ENCODE measurements at regions not wholly inside any gene's neighbourhood (a gene's known extent, or its start where the extent isn't known, plus 50 kb on each side); places are given as distances from the start of the nearest gene placed in this dataset.
A peak's percentile ranks its signal among the peaks of the same experiment; 100 is the strongest.

- DNase-seq: no peak
Measured at GRCh38 chr1:168920456-168921094, 185.9 kb upstream of the ATP1B1 start.

DNA sequence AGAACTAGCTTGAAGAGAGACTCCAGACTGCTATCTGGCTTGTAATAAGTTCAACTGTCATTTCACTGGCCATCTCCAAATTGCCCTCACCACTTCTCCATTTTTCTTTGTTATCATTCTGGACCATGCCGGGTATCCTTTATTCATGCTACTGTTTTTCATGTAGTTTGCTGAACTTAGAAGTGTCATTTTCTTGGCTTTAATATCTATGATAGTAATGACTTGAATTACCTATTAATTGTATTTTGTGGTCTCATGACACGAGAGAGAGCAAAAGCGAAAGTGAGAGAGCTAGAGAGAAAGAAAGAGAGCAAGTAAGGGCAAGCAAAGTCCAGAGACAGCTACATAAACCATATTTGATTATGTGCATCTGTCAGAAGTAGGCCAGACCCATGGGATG is 184.9 kb upstream of the ATP1B1 start:
- DNase-seq: no peak

GRCh38 chr1:168923521-168924136 is 182.9 kb upstream of the ATP1B1 start:
- no peak for DNase-seq

GRCh38 chr1:168924976-168925375 is 181.5 kb upstream of the ATP1B1 start:
- no peak for DNase-seq

- no peak for DNase-seq
Measured at GRCh38 chr1:168926236-168926635, 180.3 kb upstream of the ATP1B1 start.

- DNase-seq: peak; percentile 37
Measured at GRCh38 chr1:168932539-168932938, 174.0 kb upstream of the ATP1B1 start.

DNA sequence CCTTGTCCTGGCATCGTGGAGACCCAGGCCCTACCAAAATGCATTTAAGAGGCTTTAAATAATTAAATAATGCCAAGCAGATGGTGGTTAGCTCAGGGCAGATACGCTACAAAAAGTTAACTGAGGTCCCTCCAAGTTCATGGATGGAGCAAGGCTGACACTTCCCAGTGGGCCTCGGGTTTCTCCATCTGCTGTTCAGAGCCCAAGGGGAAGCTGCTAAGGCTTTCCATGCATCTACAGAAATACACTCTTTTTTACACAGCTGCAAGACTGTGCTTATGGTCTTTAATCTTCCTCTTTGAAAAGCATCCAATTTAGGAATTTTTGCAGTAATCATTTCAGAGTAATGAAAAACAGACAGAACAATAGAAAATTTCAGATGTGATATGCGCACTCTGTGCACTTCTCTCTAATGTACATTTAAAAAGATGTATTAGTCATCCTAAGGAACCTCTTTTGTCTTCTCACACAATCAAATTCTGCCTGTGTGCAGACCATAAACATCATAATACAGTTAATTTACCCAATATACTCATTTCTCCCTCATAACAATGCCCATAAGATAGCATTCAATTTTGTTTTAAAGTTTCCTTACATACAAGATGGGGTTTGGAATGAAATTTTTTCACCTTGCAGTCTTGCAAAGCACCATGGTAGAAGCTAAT is 173.2 kb upstream of the ATP1B1 start:
- DNase-seq: no peak

DNA sequence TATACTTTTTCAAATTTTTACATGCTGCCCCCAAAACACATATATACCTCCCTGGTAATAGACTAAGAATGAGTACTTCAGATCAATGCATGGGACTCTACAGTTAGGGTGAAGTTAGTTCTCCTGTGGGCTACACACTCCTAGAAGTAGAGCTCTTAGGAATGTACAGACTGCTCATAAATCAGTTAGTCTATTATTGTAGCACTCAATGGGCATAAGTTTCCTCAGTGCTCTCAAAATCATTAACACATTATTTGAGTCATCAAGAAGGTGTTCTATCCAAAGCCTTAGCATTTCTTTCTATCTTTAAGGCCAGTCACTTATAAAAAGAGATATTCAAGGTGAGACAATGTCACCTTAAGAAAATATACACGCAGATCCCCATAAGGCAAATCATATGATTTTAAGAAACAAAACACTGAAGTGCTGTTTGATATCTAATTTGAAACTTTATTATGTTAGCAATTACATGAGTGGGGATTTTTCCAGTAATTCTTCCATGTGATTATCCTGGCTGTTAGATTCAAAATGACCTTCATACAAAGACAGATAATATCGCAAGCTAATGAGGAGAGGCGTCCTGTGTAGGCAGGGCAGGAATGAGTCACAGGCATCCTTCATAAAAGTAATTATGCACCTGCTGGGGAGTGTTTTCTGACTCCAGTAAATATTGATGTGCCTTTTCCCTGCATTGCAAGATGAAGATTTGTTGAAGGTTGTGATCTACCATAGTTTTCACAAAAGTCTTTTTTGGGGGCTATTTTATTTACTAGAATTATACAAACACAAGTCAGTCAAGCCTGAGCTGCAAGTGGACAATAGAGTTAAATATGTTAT is 167.2 kb upstream of the ATP1B1 start:
- peak; percentile 23 for DNase-seq

DNA sequence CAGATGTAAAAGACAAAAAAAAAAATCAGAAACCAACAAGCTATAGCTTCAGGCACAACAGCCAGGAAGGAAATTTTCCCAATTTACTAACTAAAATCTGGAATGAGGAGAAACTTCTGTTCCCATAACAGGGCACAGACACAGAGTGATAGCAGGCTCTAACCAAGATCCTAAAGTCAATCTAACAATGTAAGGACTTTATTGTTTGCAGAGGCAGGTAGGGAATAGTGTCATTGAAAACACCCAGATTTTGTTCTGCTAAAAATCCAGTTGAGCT is 166.6 kb upstream of the ATP1B1 start:
- DNase-seq: peak; percentile 2

DNA sequence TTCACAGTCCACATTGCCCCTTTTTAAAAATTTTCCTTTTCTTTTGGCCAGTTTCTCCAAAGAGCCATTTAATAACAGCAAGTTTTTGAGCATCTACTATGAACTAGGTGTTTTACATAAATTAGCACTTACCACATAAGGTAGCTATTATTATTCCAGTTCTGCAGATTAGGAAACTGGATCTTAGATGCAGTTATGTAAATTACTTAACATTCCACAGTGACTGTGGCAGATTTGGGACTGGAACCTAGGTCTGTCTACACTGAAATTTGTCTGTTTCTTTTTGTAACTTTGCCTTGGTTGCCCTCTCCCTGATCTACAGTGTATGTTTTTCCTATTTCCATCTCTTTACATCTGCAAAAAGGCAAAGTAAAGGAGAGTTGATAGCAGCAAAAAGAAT is 164.8 kb upstream of the ATP1B1 start:
- DNase-seq: no peak

- DNase-seq: no peak
Measured at GRCh38 chr1:168942165-168942564, 164.3 kb upstream of the ATP1B1 start.

DNA sequence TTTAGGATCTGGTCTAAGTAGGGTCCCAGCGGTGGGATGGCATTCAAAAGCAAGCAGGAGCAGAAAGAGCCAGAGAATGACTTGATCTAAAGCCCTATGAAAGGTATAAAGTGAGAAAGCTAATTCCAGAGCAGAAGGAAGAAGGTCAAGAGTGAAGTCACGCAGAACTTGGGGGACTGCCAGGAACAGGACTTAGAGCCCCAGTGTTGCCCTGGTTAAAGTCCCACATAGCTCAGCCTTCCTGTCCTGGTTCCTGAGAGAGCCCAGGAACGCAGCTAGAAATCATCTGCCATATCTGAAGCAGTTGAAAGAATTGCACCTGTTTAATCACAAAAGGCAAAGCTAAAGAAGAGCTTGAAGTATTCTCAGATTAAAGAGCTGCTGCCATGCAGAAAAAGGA is 160.6 kb upstream of the ATP1B1 start:
- no peak for DNase-seq

- DNase-seq: no peak
Measured at GRCh38 chr1:168947041-168947440, 159.4 kb upstream of the ATP1B1 start.

GRCh38 chr1:168949672-168950071 is 156.8 kb upstream of the ATP1B1 start:
- no peak for DNase-seq

DNA sequence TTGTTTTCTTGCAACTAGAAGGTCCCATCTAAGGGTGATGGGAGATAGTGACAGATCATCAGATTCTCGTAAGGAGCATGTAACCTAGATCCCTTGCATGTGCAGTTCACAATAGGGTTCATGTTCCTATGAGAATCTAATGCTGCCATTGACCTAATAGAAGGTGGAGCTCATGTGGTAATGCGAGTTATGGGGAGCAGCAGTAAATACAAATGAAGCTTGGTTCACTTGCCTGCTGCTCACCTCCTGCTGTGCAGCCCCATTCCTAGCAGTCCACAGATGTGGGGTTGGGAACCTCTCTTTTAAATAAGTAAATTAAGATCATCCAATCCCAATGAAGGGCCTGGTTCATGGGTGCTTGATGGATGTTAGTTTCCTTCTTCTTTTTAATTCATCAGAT is 148.7 kb upstream of the ATP1B1 start:
- no peak for DNase-seq

- DNase-seq: no peak
Measured at GRCh38 chr1:168958562-168959289, 147.8 kb upstream of the ATP1B1 start.

DNA sequence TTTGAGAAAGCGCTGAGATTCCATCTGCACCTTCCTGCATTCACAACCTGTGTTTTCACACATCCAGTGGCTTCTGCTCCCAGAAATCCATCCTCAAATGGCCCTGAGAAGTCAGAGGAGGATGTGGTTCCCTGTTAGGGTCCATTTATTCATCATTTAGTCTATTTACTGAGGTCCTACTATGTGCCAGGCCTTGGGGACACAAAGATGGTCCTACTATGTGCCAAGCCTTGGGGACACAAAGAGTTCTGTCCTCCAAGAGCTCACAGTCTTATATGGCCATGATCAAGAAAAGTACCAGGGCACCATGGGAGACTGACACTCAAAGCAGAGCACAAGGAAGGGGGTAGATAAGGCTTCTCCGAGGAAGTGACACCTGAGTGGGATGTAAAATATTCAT is 147.1 kb upstream of the ATP1B1 start:
- DNase-seq: no peak

DNA sequence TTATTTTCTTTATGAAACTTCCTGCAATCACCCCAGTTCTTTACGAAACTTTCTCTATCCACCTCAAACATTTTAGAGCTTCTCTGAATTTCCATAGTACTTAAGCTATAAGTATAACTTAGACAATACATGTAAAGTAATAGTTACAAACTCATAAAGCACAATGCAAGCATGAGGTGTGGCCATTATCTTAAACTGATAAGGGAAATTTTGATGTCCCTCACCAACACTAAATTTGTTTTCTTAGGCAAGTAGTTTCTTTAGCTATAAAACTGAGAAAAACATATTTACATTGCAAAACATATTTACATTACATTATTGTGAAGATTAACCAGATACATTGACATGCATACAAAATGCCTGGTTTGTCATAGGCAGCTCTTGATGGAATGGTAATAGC is 146.4 kb upstream of the ATP1B1 start:
- DNase-seq: no peak

GRCh38 chr1:168960595-168960994 is 145.9 kb upstream of the ATP1B1 start:
- no peak for DNase-seq

GRCh38 chr1:168963601-168964000 is 142.9 kb upstream of the ATP1B1 start:
- DNase-seq: no peak

- no peak for DNase-seq
Measured at GRCh38 chr1:168964478-168964877, 142.0 kb upstream of the ATP1B1 start.

DNA sequence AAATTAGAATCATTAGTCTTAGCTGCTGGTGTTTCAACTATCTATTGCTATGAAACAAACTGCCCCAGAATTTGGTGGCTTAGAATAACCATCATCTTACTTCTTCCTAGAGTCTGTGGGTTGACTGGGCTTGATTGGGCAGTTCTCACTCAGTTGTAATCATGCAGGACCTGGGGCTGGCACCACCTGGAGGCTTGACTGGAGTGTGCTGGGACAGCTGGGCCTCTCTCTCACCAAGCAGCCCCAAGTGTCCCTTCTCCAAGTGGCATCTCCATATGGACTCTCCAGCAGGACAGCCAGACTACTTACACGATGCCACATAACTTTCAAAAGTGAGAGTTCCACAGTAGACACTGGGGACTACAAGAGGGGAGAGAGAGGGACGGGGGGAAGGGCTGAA is 140.3 kb upstream of the ATP1B1 start:
- no peak for DNase-seq

- no peak for DNase-seq
Measured at GRCh38 chr1:168966636-168967035, 139.9 kb upstream of the ATP1B1 start.
